HL-60 (cell line): ENCODE measurements at regions not wholly inside any gene's neighbourhood (a gene's known extent, or its start where the extent isn't known, plus 50 kb on each side); places are given as distances from the start of the nearest gene placed in this dataset.

Source experiments
- DNase-seq, 2 experiments: peaks; one replicate each; pipeline ENCODE4 v3.0.0-alpha.2; 2010 to 2020; ENCODE audit warnings: low read depth in 1 of 2, low spot score in 1 of 2
- H3K27ac ChIP-seq: fragments of 250-450 bp; sonication (Bioruptor Pico); replicated peaks from 2 replicates; pipeline ENCODE4 v1.5.1; 2020; ENCODE audit warnings: mild to moderate bottlenecking, moderate library complexity
- H3K27me3 ChIP-seq: fragments of 250-450 bp; sonication (Bioruptor Pico); 2 replicates; pipeline ENCODE4 v1.5.1; 2021; ENCODE audit warnings: mild to moderate bottlenecking, moderate library complexity; ENCODE audit not compliant: insufficient read depth, poor library complexity, severe bottlenecking
- H3K4me3 ChIP-seq: replicated peaks from 2 replicates; pipeline ENCODE4 v1.5.1; 2011; ENCODE audit warnings: mild to moderate bottlenecking, control low read depth, low read length; ENCODE audit not compliant: insufficient read depth
- GABPA ChIP-seq: IDR thresholded peaks from 2 replicates; pipeline ENCODE4 v1.6.1; 2012; ENCODE audit warnings: low read depth
- POLR2AphosphoS5 ChIP-seq: IDR thresholded peaks from 2 replicates; pipeline ENCODE4 v1.6.1; 2012; ENCODE audit warnings: low read depth
- REST ChIP-seq: IDR thresholded peaks from 2 replicates; pipeline ENCODE4 v1.6.1; 2012; ENCODE audit warnings: low read depth; ENCODE audit not compliant: insufficient replicate concordance
- SPI1 ChIP-seq: IDR thresholded peaks from 2 replicates; pipeline ENCODE4 v1.6.1; 2012; ENCODE audit warnings: low read depth, mild to moderate bottlenecking, borderline replicate concordance
- TF ChIP-seq, protein P1 (sequence below): IDR thresholded peaks from one replicate; pipeline ENCODE4 v1.5.1; 2011; ENCODE audit warnings: low read length, control low read depth, inconsistent platforms; ENCODE audit not compliant: insufficient read depth

DNA sequence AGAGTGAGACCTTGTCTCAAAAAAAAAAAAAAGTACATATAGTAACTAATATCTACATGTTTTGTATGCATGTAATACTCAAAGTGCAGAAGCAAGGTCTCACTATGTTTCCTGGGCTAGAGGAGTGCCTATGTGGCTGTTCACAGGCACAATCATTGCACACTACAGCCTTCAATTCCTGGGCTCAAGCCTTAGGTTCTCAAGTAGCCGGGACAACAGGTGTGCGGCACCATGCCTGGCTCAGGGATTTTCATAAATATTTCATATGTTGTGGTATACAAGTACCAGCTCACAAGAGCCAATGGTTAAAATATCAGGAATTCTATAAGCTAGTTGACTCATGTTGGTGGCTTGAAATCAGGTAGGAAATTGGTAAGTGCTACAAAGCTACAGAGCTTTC, 94.8 kb downstream of the LARP7 start:
- TF ChIP-seq SPI1 (no peak), REST (no peak), POLR2AphosphoS5 (no peak)
- TF ChIP-seq, protein P1, sequence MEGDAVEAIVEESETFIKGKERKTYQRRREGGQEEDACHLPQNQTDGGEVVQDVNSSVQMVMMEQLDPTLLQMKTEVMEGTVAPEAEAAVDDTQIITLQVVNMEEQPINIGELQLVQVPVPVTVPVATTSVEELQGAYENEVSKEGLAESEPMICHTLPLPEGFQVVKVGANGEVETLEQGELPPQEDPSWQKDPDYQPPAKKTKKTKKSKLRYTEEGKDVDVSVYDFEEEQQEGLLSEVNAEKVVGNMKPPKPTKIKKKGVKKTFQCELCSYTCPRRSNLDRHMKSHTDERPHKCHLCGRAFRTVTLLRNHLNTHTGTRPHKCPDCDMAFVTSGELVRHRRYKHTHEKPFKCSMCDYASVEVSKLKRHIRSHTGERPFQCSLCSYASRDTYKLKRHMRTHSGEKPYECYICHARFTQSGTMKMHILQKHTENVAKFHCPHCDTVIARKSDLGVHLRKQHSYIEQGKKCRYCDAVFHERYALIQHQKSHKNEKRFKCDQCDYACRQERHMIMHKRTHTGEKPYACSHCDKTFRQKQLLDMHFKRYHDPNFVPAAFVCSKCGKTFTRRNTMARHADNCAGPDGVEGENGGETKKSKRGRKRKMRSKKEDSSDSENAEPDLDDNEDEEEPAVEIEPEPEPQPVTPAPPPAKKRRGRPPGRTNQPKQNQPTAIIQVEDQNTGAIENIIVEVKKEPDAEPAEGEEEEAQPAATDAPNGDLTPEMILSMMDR = no peak
- DNase-seq = no peak
- Histone ChIP-seq H3K4me3 (no peak overlapping the region), H3K27me3 (no peaks in the 10 kb centered on the region), H3K27ac (no peak overlapping the region)

- Histone ChIP-seq H3K4me3 (no peak overlapping the region), H3K27ac (no peak overlapping the region)
Measured at GRCh38 chr4:112732142-112732541, 95.2 kb downstream of the LARP7 start.

DNA sequence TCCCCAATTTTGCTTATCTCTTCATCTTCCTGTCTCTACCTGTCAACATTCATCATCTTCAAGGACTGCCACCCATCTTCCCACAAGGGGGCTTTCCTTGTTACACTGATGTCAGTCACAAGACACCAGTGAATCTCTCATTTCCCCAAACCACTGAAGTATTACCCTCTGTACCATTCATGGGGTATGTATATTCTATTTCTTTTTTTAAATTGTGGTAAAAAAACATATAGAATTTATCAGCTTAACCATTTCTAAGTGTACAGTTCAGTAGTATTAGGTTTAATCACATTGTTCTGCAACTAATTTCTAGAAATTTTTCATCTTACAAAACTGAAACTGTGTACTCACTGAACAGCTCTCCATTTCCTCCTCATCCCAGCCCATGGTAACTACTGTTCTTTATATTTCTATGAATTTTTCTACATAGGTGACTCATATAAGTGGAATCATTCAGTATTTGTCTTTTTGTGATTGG, 98.6 kb downstream of the LARP7 start:
- H3K4me3 ChIP-seq = no peak overlapping the region
- H3K27ac ChIP-seq = no peak overlapping the region
- no peaks in the 10 kb centered on the region for H3K27me3 ChIP-seq
- no peak for DNase-seq
- TF ChIP-seq GABPA = no peak
- TF ChIP-seq, protein P1 = no peak
- no peak for TF ChIP-seq REST
- TF ChIP-seq SPI1 = no peak
- no peak for TF ChIP-seq POLR2AphosphoS5

More at GRCh38 chr4:112732142-112732541, 95.2 kb downstream of the LARP7 start:
- TF ChIP-seq POLR2AphosphoS5 = no peak
- no peak for TF ChIP-seq SPI1
- TF ChIP-seq REST = no peak
- TF ChIP-seq, protein P1 = no peak
- no peak for TF ChIP-seq GABPA
- no peak for DNase-seq
- H3K27me3 ChIP-seq = no peaks in the 10 kb centered on the region
